Mucosa of descending colon (tissue), 3 donors: ENCODE measurements at regions not wholly inside any gene's neighbourhood (a gene's known extent, or its start where the extent isn't known, plus 50 kb on each side); places are given as distances from the start of the nearest gene placed in this dataset.

Experiments used
- ATAC-seq: fragments of 200-7000 bp; cut with Tn5 transposase; one replicate; pipeline ENCODE4 v1.9.1; 2020; ENCODE audit warnings: mild to moderate bottlenecking, moderate library complexity
- DNase-seq, 3 donors: peaks; one replicate each; pipeline ENCODE4 v3.0.0-alpha.2; 2020
- H3K36me3 ChIP-seq: fragments of 200-600 bp; one replicate; pipeline ENCODE4 v1.8.0; 2021; ENCODE audit warnings: low read depth, mild to moderate bottlenecking
- H3K4me1 ChIP-seq: fragments of 200-600 bp; one replicate; pipeline ENCODE4 v1.8.0; 2021; ENCODE audit warnings: low read depth, mild to moderate bottlenecking
- H3K4me3 ChIP-seq: fragments of 200-600 bp; one replicate; pipeline ENCODE4 v1.8.0; 2021; ENCODE audit warnings: mild to moderate bottlenecking
- H3K9me3 ChIP-seq: fragments of 200-600 bp; one replicate; pipeline ENCODE4 v1.8.0; 2021; ENCODE audit warnings: mild to moderate bottlenecking
- CTCF ChIP-seq: fragments of 200-600 bp; IDR thresholded peaks from one replicate; pipeline ENCODE4 v1.8.0; 2022; ENCODE audit warnings: antibody characterized with exemption, mild to moderate bottlenecking
- intact Hi-C, 2 donors: fragments of 100-400 bp; cut with DNase I in 1 of 2; cut with micrococcal nuclease in 1 of 2; formaldehyde crosslinking; loops; one replicate each; pipeline versions ENCODE4 v1.11.0 to v1.11.1; 2022; cut with DNase I, micrococcal nuclease
- donor health status: DM: no; HTN: no; CAD: no; lungs with moderate emphysema.
- donor health status: DM: no; HTN: no; CAD: no.
- donor health status: DM: no; HTN: yes; CAD: no.

GRCh38 chr12:97967831-97968230, 505.2 kb downstream of the RMST start:
- Histone ChIP-seq H3K4me1 (no peaks in the 10 kb centered on the region), H3K9me3 (no peaks in the 10 kb centered on the region), H3K36me3 (no peaks in the 10 kb centered on the region), H3K4me3 (no peak overlapping the region)
- intact Hi-C loops = no loop called here
- DNase-seq (no peak), ATAC-seq (no peak)
- TF ChIP-seq CTCF = no peak

GRCh38 chr12:97968641-97969197, 506.1 kb downstream of the RMST start:
- Histone ChIP-seq H3K4me3 (no peak overlapping the region), H3K36me3 (no peaks in the 10 kb centered on the region), H3K4me1 (no peaks in the 10 kb centered on the region), H3K9me3 (no peaks in the 10 kb centered on the region)
- intact Hi-C loops = no loop called here
- TF ChIP-seq CTCF = no peak
- DNase-seq = no peak
- ATAC-seq = no peak

- TF ChIP-seq CTCF = no peak
- Histone ChIP-seq H3K4me3 (no peak overlapping the region), H3K4me1 (no peaks in the 10 kb centered on the region), H3K9me3 (no peaks in the 10 kb centered on the region), H3K36me3 (no peaks in the 10 kb centered on the region)
- DNase-seq (no peak), ATAC-seq (no peak)
- intact Hi-C loops = no loop called here
Observed at GRCh38 chr12:97977870-97978405, 515.3 kb downstream of the RMST start.

GRCh38 chr12:97982684-97983083, 520.1 kb downstream of the RMST start:
- TF ChIP-seq CTCF = no peak
- no peak overlapping the region for H3K4me3 ChIP-seq
- H3K36me3 ChIP-seq = no peaks in the 10 kb centered on the region
- no peaks in the 10 kb centered on the region for H3K9me3 ChIP-seq
- DNase-seq = no peak
- no peaks in the 10 kb centered on the region for H3K4me1 ChIP-seq
- no peak for ATAC-seq
- intact Hi-C loops = no loop called here

- Histone ChIP-seq H3K36me3 (no peaks in the 10 kb centered on the region), H3K9me3 (no peaks in the 10 kb centered on the region), H3K4me3 (no peak overlapping the region), H3K4me1 (no peaks in the 10 kb centered on the region)
- no peak for TF ChIP-seq CTCF
- ATAC-seq (no peak), DNase-seq (no peak)
- intact Hi-C loops = no loop called here
Observed at GRCh38 chr12:97983796-97984195, 521.2 kb downstream of the RMST start.

- Histone ChIP-seq H3K9me3 (no peaks in the 10 kb centered on the region), H3K4me1 (no peaks in the 10 kb centered on the region), H3K4me3 (no peak overlapping the region), H3K36me3 (no peaks in the 10 kb centered on the region)
- TF ChIP-seq CTCF = no peak
- ATAC-seq (no peak), DNase-seq (no peak)
- intact Hi-C loops = no loop called here
Observed at GRCh38 chr12:97984436-97984835, 521.8 kb downstream of the RMST start.
